ENCODE measurements at regions not wholly inside any gene's neighbourhood (a gene's known extent, or its start where the extent isn't known, plus 50 kb on each side); places are given as distances from the start of the nearest gene placed in this dataset.
A peak's percentile ranks its signal among the peaks of the same experiment; 100 is the strongest.

GRCh38 chr20:21653628-21654027 lies 51.8 kb upstream of the PAX1 start:
- no peak for DNase-seq (ENCODE audit: low spot score)

- no peak for DNase-seq (ENCODE audit: low spot score)
Observed at GRCh38 chr20:21643417-21643816, 62.0 kb upstream of the PAX1 start.

GRCh38 chr20:21640556-21640955 lies 64.9 kb upstream of the PAX1 start:
- peak; percentile 34 for DNase-seq (ENCODE audit: low spot score)

GRCh38 chr20:21633829-21634228 lies 71.6 kb upstream of the PAX1 start:
- no peak for DNase-seq (ENCODE audit: low spot score)

GRCh38 chr20:21632735-21633053 lies 72.8 kb upstream of the PAX1 start:
- no peak for DNase-seq (ENCODE audit: low spot score)

- no peak for DNase-seq (ENCODE audit: low spot score)
Observed at GRCh38 chr20:21632031-21632734, 73.3 kb upstream of the PAX1 start.

- no peak for DNase-seq (ENCODE audit: low spot score)
Observed at GRCh38 chr20:21628800-21629199, 76.7 kb upstream of the PAX1 start.

GRCh38 chr20:21623781-21624094 lies 81.7 kb upstream of the PAX1 start:
- DNase-seq (ENCODE audit: low spot score) = no peak

- DNase-seq (ENCODE audit: low spot score) = no peak
Observed at GRCh38 chr20:21623074-21623780, 82.2 kb upstream of the PAX1 start.

GRCh38 chr20:21622097-21622857 lies 83.2 kb upstream of the PAX1 start:
- DNase-seq (ENCODE audit: low spot score) = no peak

GRCh38 chr20:21618759-21619416 lies 86.6 kb upstream of the PAX1 start:
- DNase-seq (ENCODE audit: low spot score) = no peak

GRCh38 chr20:21615617-21616080 lies 89.8 kb upstream of the PAX1 start:
- peak; percentile 58 for DNase-seq (ENCODE audit: low spot score)

GRCh38 chr20:21614980-21615379 lies 90.5 kb upstream of the PAX1 start:
- DNase-seq (ENCODE audit: low spot score) = no peak

GRCh38 chr20:21613512-21613911 lies 92.0 kb upstream of the PAX1 start:
- DNase-seq (ENCODE audit: low spot score) = peak; percentile 8

GRCh38 chr20:21609981-21610380 lies 95.5 kb upstream of the PAX1 start:
- DNase-seq (ENCODE audit: low spot score) = no peak

GRCh38 chr20:21609221-21609620 lies 95.4 kb upstream of the NKX2-2 start:
- peak; percentile 29 for DNase-seq (ENCODE audit: low spot score)

- no peak for DNase-seq (ENCODE audit: low spot score)
Observed at GRCh38 chr20:21608777-21609176, 94.9 kb upstream of the NKX2-2 start.

GRCh38 chr20:21607971-21608725 lies 94.3 kb upstream of the NKX2-2 start:
- DNase-seq (ENCODE audit: low spot score) = no peak

- DNase-seq (ENCODE audit: low spot score) = no peak
Observed at GRCh38 chr20:21601799-21602198, 87.9 kb upstream of the NKX2-2 start.

- no peak for DNase-seq (ENCODE audit: low spot score)
Observed at GRCh38 chr20:21586682-21587081, 72.8 kb upstream of the NKX2-2 start.

GRCh38 chr20:21583486-21584168 lies 69.8 kb upstream of the NKX2-2 start:
- no peak for DNase-seq (ENCODE audit: low spot score)

All from kidney tubule cell (primary cell).